Left ventricle myocardium inferior (tissue), 1 donor: ENCODE measurements at regions not wholly inside any gene's neighbourhood (a gene's known extent, or its start where the extent isn't known, plus 50 kb on each side); places are given as distances from the start of the nearest gene placed in this dataset.

Experiments used
- DNase-seq: peaks from one replicate; pipeline ENCODE4 v3.0.0-alpha.2; 2020
- H3K27ac ChIP-seq: fragments of 200-600 bp; replicated peaks from 2 replicates; pipeline ENCODE4 v1.8.0; 2021
- H3K27me3 ChIP-seq: fragments of 200-600 bp; 2 replicates; pipeline ENCODE4 v1.8.0; 2021; ENCODE audit warnings: low read depth
- H3K36me3 ChIP-seq: fragments of 200-600 bp; 2 replicates; pipeline ENCODE4 v1.8.0; 2021
- H3K4me1 ChIP-seq: fragments of 200-600 bp; 2 replicates; pipeline ENCODE4 v1.8.0; 2021
- H3K4me3 ChIP-seq: fragments of 200-600 bp; 2 replicates; pipeline ENCODE4 v1.8.0; 2021; ENCODE audit warnings: mild to moderate bottlenecking, moderate library complexity
- H3K9me3 ChIP-seq: fragments of 200-600 bp; replicated peaks from 2 replicates; pipeline ENCODE4 v1.8.0; 2021
- intact Hi-C: fragments of 100-400 bp; cut with micrococcal nuclease; formaldehyde crosslinking; loops from one replicate; pipeline ENCODE4 v1.11.0; 2022
- TF ChIP-seq, protein P1 (sequence below): fragments of 200-600 bp; IDR thresholded peaks from 2 replicates; pipeline ENCODE4 v1.8.0; 2021; ENCODE audit warnings: antibody characterized with exemption, mild to moderate bottlenecking, borderline replicate concordance
- donor health status: DM: no; HTN: yes; CAD: no; lungs with severe emphysema.

DNA sequence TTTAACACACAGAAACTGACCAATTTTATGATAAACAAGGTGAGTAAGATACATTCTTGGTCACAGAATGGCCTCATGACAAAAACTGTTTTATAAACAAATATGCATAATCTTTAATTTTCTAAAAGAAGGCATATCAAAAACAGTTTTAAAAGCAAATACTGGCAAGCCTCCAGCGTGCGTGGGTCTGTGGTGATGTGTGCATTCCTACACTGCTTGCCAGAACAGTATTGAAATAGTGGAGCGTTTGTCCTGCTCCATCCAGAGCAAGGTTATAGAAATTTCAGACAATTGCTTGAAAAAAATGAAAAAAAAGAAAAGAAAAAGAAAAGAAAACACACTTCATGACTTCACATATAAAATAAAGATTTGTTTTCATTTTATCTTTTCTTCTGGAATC, 140.9 kb downstream of the MZT1 start:
- TF ChIP-seq, protein P1, sequence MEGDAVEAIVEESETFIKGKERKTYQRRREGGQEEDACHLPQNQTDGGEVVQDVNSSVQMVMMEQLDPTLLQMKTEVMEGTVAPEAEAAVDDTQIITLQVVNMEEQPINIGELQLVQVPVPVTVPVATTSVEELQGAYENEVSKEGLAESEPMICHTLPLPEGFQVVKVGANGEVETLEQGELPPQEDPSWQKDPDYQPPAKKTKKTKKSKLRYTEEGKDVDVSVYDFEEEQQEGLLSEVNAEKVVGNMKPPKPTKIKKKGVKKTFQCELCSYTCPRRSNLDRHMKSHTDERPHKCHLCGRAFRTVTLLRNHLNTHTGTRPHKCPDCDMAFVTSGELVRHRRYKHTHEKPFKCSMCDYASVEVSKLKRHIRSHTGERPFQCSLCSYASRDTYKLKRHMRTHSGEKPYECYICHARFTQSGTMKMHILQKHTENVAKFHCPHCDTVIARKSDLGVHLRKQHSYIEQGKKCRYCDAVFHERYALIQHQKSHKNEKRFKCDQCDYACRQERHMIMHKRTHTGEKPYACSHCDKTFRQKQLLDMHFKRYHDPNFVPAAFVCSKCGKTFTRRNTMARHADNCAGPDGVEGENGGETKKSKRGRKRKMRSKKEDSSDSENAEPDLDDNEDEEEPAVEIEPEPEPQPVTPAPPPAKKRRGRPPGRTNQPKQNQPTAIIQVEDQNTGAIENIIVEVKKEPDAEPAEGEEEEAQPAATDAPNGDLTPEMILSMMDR = no peak
- Histone ChIP-seq H3K36me3 (no peaks in the 10 kb centered on the region), H3K9me3 (peaks cover 11% of the 10 kb centered on the region), H3K4me3 (no peak overlapping the region), H3K27me3 (no peaks in the 10 kb centered on the region), H3K4me1 (no peaks in the 10 kb centered on the region), H3K27ac (no peak overlapping the region)
- no peak for DNase-seq
- intact Hi-C loops = no loop called here

DNA sequence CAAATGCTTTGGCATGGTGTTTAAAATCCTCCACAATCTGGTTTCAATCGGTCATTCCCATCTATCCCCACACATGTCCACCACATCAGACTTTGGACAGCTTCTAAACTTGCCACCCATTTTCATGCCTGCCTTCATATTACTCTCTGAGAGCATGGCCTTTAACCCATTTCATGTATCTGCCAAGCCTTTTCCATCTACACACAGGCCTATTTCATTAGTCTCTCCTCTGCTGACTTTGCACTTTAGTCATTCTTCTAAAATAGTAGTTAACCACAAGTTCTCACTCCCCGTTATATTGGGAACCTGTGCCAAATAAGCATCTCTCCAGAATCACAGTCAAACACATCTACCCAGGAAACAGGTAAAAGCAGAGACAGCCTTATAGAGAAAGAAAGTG, 142.2 kb downstream of the MZT1 start:
- DNase-seq = no peak
- H3K4me3 ChIP-seq = no peak overlapping the region
- H3K27me3 ChIP-seq = no peaks in the 10 kb centered on the region
- no peak overlapping the region for H3K27ac ChIP-seq
- H3K9me3 ChIP-seq = no peaks in the 10 kb centered on the region
- TF ChIP-seq, protein P1 = no peak
- H3K4me1 ChIP-seq = no peaks in the 10 kb centered on the region
- intact Hi-C loops = no loop called here
- no peaks in the 10 kb centered on the region for H3K36me3 ChIP-seq

DNA sequence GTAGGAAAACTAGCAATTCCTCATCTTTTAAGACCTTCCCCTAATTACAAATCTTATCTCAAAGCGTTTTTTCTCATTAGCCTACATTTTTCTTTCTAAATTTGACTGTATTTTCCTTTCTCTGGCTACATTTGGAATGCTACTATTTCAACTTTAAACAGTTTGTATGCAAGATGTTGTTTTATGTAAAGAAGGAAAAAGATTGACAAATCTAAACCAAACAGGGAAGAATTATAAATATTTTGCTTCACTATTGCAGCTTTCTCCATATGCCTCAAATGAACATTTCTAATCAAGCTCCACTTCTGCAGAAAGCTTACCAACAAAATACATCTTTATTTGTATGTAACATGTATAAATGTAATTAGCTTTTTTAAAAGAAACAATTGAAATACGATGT, 156.2 kb downstream of the MZT1 start:
- intact Hi-C loops = no loop called here
- TF ChIP-seq, protein P1 = no peak
- H3K9me3 ChIP-seq = peaks cover 20% of the 10 kb centered on the region

DNA sequence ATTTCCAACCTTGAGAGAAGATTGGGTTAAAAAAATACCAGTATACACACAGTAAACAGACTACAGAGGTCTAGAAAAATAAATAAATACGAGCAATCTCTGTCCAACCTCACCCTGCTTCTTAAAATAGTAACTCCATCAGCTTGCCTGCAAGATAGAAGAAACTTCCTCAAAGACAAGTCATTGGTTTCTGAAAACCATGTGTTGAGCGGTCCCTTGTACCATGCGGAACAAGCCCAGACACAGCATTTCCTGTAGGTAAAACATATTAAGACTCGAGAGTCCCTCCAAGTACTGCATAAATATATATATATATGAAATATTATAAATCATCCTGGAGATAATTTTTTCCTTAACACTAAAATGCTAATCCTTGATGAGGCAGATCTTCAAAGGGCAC, 157.4 kb downstream of the MZT1 start:
- Histone ChIP-seq H3K4me1 (no peaks in the 10 kb centered on the region), H3K27me3 (no peaks in the 10 kb centered on the region), H3K27ac (peak overlapping the region; percentile 5), H3K4me3 (no peak overlapping the region), H3K9me3 (peaks cover 8% of the 10 kb centered on the region), H3K36me3 (no peaks in the 10 kb centered on the region)
- intact Hi-C loops = no loop called here
- DNase-seq = no peak
- TF ChIP-seq, protein P1 = no peak

More for the DNA sequence above, 156.2 kb downstream of the MZT1 start:
- no peaks in the 10 kb centered on the region for H3K4me1 ChIP-seq
- no peaks in the 10 kb centered on the region for H3K36me3 ChIP-seq
- H3K27ac ChIP-seq = no peak overlapping the region
- H3K4me3 ChIP-seq = no peak overlapping the region
- H3K27me3 ChIP-seq = no peaks in the 10 kb centered on the region
- DNase-seq = no peak

DNA sequence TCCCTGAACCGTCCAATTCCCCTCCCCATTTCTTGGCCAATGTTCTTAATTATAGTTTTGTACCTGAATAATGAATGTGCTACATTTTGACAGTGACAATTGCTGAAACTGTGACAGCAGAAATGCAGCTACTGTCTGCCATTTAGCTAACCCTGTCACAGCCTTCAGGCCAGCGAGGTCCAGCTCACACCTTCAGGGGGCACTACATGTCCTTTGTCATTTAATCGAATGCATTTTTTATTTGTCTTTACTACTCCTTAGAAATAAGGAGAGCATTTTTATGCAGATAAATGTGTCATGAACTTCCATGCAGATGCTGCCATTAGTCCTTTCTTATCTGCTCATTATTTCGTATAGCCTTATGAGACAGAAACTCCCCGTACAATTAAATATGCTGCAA, 159.9 kb downstream of the MZT1 start:
- Histone ChIP-seq H3K4me1 (no peaks in the 10 kb centered on the region), H3K4me3 (no peak overlapping the region), H3K9me3 (no peaks in the 10 kb centered on the region), H3K36me3 (no peaks in the 10 kb centered on the region), H3K27me3 (no peaks in the 10 kb centered on the region), H3K27ac (no peak overlapping the region)
- TF ChIP-seq, protein P1 = no peak
- no peak for DNase-seq
- intact Hi-C loops = no loop called here

DNA sequence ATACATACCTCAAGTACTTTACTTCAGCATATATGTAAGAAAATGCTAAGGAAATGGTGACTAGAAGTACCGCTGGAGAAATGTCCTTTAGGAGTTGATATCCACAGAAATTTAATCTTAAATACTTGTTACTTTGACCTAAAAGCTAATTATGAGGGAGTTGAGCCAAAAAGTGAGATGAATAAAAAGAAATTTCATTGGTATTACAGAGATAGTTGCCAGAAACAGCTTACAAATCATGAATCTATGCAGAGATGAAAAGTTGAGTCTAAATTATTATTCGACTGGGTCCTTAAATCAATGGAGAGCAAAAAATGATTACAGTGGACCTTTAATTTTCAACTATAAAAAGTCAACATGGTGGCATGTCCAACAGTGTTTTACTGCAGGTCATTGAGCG, 160.9 kb downstream of the MZT1 start:
- no peaks in the 10 kb centered on the region for H3K27me3 ChIP-seq
- H3K27ac ChIP-seq = no peak overlapping the region
- intact Hi-C loops = no loop called here
- TF ChIP-seq, protein P1 = no peak
- no peaks in the 10 kb centered on the region for H3K4me1 ChIP-seq
- H3K4me3 ChIP-seq = no peak overlapping the region
- DNase-seq = no peak
- H3K36me3 ChIP-seq = no peaks in the 10 kb centered on the region
- no peaks in the 10 kb centered on the region for H3K9me3 ChIP-seq
